PC-9 (cell line): ENCODE measurements at regions not wholly inside any gene's neighbourhood (a gene's known extent, or its start where the extent isn't known, plus 50 kb on each side); places are given as distances from the start of the nearest gene placed in this dataset.
"Not testable (repeated sequence)": the region's sequence is repeated elsewhere in the genome, so short reads cannot be mapped to it uniquely, and the experiment has no call there.

Experiments
- CTCF ChIP-seq: fragments of 200-600 bp; sonication (generic); conservative IDR thresholded peaks from 2 replicates; pipeline ENCODE4 v1.6.1; 2017; ENCODE audit warnings: mixed run types, antibody characterized with exemption, mild to moderate bottlenecking, moderate library complexity
- EZH2 ChIP-seq: fragments of 200-600 bp; sonication (generic); IDR thresholded peaks from 2 replicates; pipeline ENCODE4 v1.8.0; 2017; ENCODE audit warnings: antibody characterized with exemption, low read depth

GRCh38 chr18:14203424-14203823, 71.2 kb upstream of the ZNF519 start:
- TF ChIP-seq CTCF, EZH2: not testable (repeated sequence)
